A549 (cell line): ENCODE measurements at regions not wholly inside any gene's neighbourhood (a gene's known extent, or its start where the extent isn't known, plus 50 kb on each side); places are given as distances from the start of the nearest gene placed in this dataset.

Experiments
- FOXS1 ChIP-seq: fragments of 250-450 bp; sonication (Bioruptor Pico); IDR thresholded peaks from 2 replicates; pipeline ENCODE4 v1.5.0; 2020; ENCODE audit warnings: mild to moderate bottlenecking, moderate library complexity
- HDAC2 ChIP-seq: fragments of 200-600 bp; sonication (generic); IDR thresholded peaks from 2 replicates; pipeline ENCODE4 v1.6.1; 2016
- HOXA7 ChIP-seq: fragments of 250-450 bp; sonication (Bioruptor Pico); IDR thresholded peaks from 2 replicates; pipeline ENCODE4 v1.5.0; 2020; ENCODE audit warnings: mild to moderate bottlenecking, moderate library complexity
- MAFK ChIP-seq: fragments of 450-650 bp; IDR thresholded peaks from 2 replicates; pipeline ENCODE4 v1.6.1; 2014; ENCODE audit not compliant: partially characterized antibody
- RCOR1 ChIP-seq: fragments of 150-350 bp; IDR thresholded peaks from 2 replicates; pipeline ENCODE4 v1.6.1; 2014; ENCODE audit warnings: antibody characterized with exemption, low read length, low read depth
- RNF2 ChIP-seq: fragments of 200-600 bp; sonication (generic); IDR thresholded peaks from 2 replicates; pipeline ENCODE4 v1.6.1; 2016; ENCODE audit warnings: low read depth, mild to moderate bottlenecking, antibody characterized with exemption, moderate library complexity, borderline replicate concordance
- TF ChIP-seq, protein P1 (sequence below): fragments of >200 bp; sonication (Bioruptor Twin); formaldehyde crosslinking; IDR thresholded peaks from 3 replicates; pipeline ENCODE4 v1.5.1; 2016
- TF ChIP-seq, protein P2 (sequence below): fragments of 200-600 bp; sonication (generic); IDR thresholded peaks from 2 replicates; pipeline ENCODE4 v1.6.1; 2016; ENCODE audit warnings: antibody characterized with exemption, mild to moderate bottlenecking, moderate library complexity
- TF ChIP-seq, protein P3 (sequence below): IDR thresholded peaks from 2 replicates; pipeline ENCODE4 v1.6.1; 2012
- TF ChIP-seq, protein P4 (sequence below): fragments of 450-650 bp; IDR thresholded peaks from 2 replicates; pipeline ENCODE4 v1.6.1; 2014; ENCODE audit warnings: antibody characterized with exemption

DNA sequence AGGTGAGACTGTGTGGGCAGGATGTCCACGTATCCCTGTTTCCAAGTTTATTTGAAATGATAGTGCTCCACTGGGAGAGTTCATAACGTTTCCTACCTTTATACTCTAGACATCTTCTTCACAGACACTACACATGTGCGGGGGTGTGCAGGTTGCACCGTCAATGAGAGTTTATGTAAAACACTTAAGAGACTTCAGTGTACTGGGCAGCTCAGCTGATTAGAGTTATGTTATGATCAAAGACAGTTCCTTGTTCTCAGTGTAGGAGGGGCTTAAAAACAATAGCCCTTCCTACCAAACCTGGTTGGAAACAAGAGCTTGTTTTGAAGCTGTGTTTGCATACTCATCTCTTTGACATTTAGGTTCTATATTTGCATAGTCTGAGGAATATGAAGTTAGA lies 326.9 kb upstream of the AGA start:
- TF ChIP-seq RCOR1 = no peak
- TF ChIP-seq FOXS1 (CRISPR knock-in tag) = no peak
- TF ChIP-seq, protein P1, sequence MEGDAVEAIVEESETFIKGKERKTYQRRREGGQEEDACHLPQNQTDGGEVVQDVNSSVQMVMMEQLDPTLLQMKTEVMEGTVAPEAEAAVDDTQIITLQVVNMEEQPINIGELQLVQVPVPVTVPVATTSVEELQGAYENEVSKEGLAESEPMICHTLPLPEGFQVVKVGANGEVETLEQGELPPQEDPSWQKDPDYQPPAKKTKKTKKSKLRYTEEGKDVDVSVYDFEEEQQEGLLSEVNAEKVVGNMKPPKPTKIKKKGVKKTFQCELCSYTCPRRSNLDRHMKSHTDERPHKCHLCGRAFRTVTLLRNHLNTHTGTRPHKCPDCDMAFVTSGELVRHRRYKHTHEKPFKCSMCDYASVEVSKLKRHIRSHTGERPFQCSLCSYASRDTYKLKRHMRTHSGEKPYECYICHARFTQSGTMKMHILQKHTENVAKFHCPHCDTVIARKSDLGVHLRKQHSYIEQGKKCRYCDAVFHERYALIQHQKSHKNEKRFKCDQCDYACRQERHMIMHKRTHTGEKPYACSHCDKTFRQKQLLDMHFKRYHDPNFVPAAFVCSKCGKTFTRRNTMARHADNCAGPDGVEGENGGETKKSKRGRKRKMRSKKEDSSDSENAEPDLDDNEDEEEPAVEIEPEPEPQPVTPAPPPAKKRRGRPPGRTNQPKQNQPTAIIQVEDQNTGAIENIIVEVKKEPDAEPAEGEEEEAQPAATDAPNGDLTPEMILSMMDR = no peak
- TF ChIP-seq, protein P2, sequence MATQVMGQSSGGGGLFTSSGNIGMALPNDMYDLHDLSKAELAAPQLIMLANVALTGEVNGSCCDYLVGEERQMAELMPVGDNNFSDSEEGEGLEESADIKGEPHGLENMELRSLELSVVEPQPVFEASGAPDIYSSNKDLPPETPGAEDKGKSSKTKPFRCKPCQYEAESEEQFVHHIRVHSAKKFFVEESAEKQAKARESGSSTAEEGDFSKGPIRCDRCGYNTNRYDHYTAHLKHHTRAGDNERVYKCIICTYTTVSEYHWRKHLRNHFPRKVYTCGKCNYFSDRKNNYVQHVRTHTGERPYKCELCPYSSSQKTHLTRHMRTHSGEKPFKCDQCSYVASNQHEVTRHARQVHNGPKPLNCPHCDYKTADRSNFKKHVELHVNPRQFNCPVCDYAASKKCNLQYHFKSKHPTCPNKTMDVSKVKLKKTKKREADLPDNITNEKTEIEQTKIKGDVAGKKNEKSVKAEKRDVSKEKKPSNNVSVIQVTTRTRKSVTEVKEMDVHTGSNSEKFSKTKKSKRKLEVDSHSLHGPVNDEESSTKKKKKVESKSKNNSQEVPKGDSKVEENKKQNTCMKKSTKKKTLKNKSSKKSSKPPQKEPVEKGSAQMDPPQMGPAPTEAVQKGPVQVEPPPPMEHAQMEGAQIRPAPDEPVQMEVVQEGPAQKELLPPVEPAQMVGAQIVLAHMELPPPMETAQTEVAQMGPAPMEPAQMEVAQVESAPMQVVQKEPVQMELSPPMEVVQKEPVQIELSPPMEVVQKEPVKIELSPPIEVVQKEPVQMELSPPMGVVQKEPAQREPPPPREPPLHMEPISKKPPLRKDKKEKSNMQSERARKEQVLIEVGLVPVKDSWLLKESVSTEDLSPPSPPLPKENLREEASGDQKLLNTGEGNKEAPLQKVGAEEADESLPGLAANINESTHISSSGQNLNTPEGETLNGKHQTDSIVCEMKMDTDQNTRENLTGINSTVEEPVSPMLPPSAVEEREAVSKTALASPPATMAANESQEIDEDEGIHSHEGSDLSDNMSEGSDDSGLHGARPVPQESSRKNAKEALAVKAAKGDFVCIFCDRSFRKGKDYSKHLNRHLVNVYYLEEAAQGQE = no peak
- TF ChIP-seq, protein P3, sequence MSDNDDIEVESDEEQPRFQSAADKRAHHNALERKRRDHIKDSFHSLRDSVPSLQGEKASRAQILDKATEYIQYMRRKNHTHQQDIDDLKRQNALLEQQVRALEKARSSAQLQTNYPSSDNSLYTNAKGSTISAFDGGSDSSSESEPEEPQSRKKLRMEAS = no peak
- no peak for TF ChIP-seq HDAC2
- TF ChIP-seq, protein P4, sequence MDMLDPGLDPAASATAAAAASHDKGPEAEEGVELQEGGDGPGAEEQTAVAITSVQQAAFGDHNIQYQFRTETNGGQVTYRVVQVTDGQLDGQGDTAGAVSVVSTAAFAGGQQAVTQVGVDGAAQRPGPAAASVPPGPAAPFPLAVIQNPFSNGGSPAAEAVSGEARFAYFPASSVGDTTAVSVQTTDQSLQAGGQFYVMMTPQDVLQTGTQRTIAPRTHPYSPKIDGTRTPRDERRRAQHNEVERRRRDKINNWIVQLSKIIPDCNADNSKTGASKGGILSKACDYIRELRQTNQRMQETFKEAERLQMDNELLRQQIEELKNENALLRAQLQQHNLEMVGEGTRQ = no peak
- TF ChIP-seq HOXA7 = no peak
- no peak for TF ChIP-seq MAFK
- TF ChIP-seq RNF2 = no peak
